GM12878 (cell line): ENCODE measurements at regions not wholly inside any gene's neighbourhood (a gene's known extent, or its start where the extent isn't known, plus 50 kb on each side); places are given as distances from the start of the nearest gene placed in this dataset.

Experiments
- ATAC-seq: fragments of 200-7000 bp; cut with Tn5 transposase; 3 replicates; pipeline ENCODE4 v1.9.1; 2020; ENCODE audit warnings: mild to moderate bottlenecking, moderate library complexity
- BruUV-seq: library from RNA; stranded (reverse); fragments of 400-500 nt; replicated peaks from 2 replicates; lab custom pipeline; 2021; lab: Mats Ljungman, UMichigan
- CTCF ChIA-PET: fragments of 300-600 bp; sonication (Branson Sonifier 250); formaldehyde crosslinking; extraction: SDS; loops from one replicate; lab custom pipeline; 2021; ENCODE audit warnings: inconsistent platforms; lab: Yijun Ruan, JAX
- POLR2A ChIA-PET: fragments of 350-600 bp; formaldehyde crosslinking; extraction: SDS; loops from one replicate; lab custom pipeline; 2021; ENCODE audit warnings: inconsistent platforms; lab: Charles Lee
- RAD21 ChIA-PET: fragments of 300-600 bp; sonication (Branson Sonifier 250); formaldehyde crosslinking; loops from one replicate; lab custom pipeline; 2023; ENCODE audit warnings: antibody characterized with exemption; ENCODE audit not compliant: unreplicated experiment; lab: Charles Lee
- SMC1A ChIA-PET: fragments of 300-600 bp; sonication (Branson Sonifier 250); formaldehyde crosslinking; loops from one replicate; lab custom pipeline; 2023; ENCODE audit not compliant: unreplicated experiment, uncharacterized antibody; lab: Charles Lee
- DNase-seq: peaks from one replicate; pipeline ENCODE4 v3.0.0-alpha.2; 2011; ENCODE audit warnings: low read depth, low spot score
- FAIRE-seq: peaks from 3 replicates; lab custom pipeline; 2011; peaks lifted over from hg19 to GRCh38; lab: Jason Lieb, UNC
- H2AFZ ChIP-seq: 2 replicates; pipeline ENCODE4 v1.6.0; 2011; ENCODE audit warnings: low read depth, low read length, control low read depth; ENCODE audit not compliant: control insufficient read depth
- H3K27ac ChIP-seq: 2 replicates; pipeline ENCODE4 v1.5.1; 2011; ENCODE audit warnings: control low read depth; ENCODE audit not compliant: control insufficient read depth, insufficient read depth
- H3K27me3 ChIP-seq, 2 experiments: replicated peaks in 1 of 2; 2 replicates each; pipeline versions ENCODE4 v1.6.0 to v1.6.1; 2011; ENCODE audit warnings: low read length in 1 of 2; ENCODE audit not compliant: control insufficient read depth in 2 of 2, insufficient read depth in 2 of 2
- H3K36me3 ChIP-seq, 2 experiments: 2 replicates each; pipeline ENCODE4 v1.5.1; 2011; ENCODE audit warnings: low read length in 1 of 2; ENCODE audit not compliant: control insufficient read depth in 2 of 2, insufficient read depth in 2 of 2
- H3K4me1 ChIP-seq: 2 replicates; pipeline ENCODE4 v1.6.1; 2011; ENCODE audit warnings: mild to moderate bottlenecking, low read length, moderate library complexity, mixed read lengths; ENCODE audit not compliant: control insufficient read depth, insufficient read depth
- H3K4me2 ChIP-seq: 2 replicates; pipeline ENCODE4 v1.6.0; 2011; ENCODE audit warnings: control low read depth; ENCODE audit not compliant: control insufficient read depth, insufficient read depth
- H3K4me3 ChIP-seq: fragments of 200-600 bp; sonication (generic); 2 replicates; pipeline ENCODE4 v1.5.1; 2016
- H3K79me2 ChIP-seq: 2 replicates; pipeline ENCODE4 v1.6.0; 2011; ENCODE audit warnings: low read length; ENCODE audit not compliant: control insufficient read depth, insufficient read depth
- H3K9ac ChIP-seq: 2 replicates; pipeline ENCODE4 v1.8.0; 2011; ENCODE audit warnings: low read length, control low read depth, mixed read lengths; ENCODE audit not compliant: control insufficient read depth, insufficient read depth
- H3K9me3 ChIP-seq: replicated peaks from 3 replicates; pipeline ENCODE4 v1.5.1; 2011; ENCODE audit warnings: mild to moderate bottlenecking, low read length; ENCODE audit not compliant: control insufficient read depth, insufficient read depth
- H4K20me1 ChIP-seq: 2 replicates; pipeline ENCODE4 v1.6.0; 2011; ENCODE audit not compliant: control insufficient read depth, insufficient read depth
- BCLAF1 ChIP-seq: fragments of 450-650 bp; IDR thresholded peaks from 2 replicates; pipeline ENCODE4 v1.6.1; 2017; ENCODE audit warnings: antibody characterized with exemption, mild to moderate bottlenecking, moderate library complexity
- CHD1 ChIP-seq: IDR thresholded peaks from 2 replicates; pipeline ENCODE4 v1.6.1; 2012; ENCODE audit warnings: low read depth, low read length, improper control_type of control experiment
- IKZF2 ChIP-seq, 2 experiments: fragments of 450-650 bp; IDR thresholded peaks; 2 replicates each; pipeline ENCODE4 v1.6.1; 2017; ENCODE audit warnings: mild to moderate bottlenecking in 2 of 2, moderate library complexity in 2 of 2
- MEF2A ChIP-seq: IDR thresholded peaks from 2 replicates; pipeline ENCODE4 v1.6.1; 2011; ENCODE audit warnings: low read depth, mild to moderate bottlenecking, low read length, moderate library complexity; ENCODE audit not compliant: insufficient read depth
- NKRF ChIP-seq: fragments of 450-650 bp; conservative IDR thresholded peaks from 2 replicates; pipeline ENCODE4 v1.6.1; 2017; ENCODE audit warnings: mild to moderate bottlenecking, moderate library complexity
- SMAD1 ChIP-seq: fragments of 450-650 bp; IDR thresholded peaks from 2 replicates; pipeline ENCODE4 v1.6.1; 2018; ENCODE audit warnings: mild to moderate bottlenecking, low read depth; ENCODE audit not compliant: partially characterized antibody
- WGBS: methylation state at CpG from one replicate; pipeline ENCODE4 v1.1.6; 2016; ENCODE audit warnings: low lambda C conversion rate; ENCODE audit not compliant: insufficient replicate concordance, insufficient coverage; ENCODE audit errors: missing lambda C conversion rate; 5-methylcytosine and 5-hydroxymethylcytosine counted together
- in situ Hi-C: fragments of 300-500 bp; cut with MboI; formaldehyde crosslinking; loops from 9 replicates; pipeline ENCODE4 v1.14.3; 2018; ENCODE audit warnings: mixed read lengths
- intact Hi-C: fragments of 100-400 bp; cut with micrococcal nuclease; formaldehyde crosslinking; loops from one replicate; pipeline ENCODE4 v1.14.2; 2022; ENCODE audit not compliant: unreplicated experiment

GRCh38 chr6:6980999-6981597 is 126.7 kb upstream of the RREB1 start:
- ChIA-PET SMC1A (interaction anchor here (1.4 kb wide), 1 partner anchor 30 kb away, joined by 3 read pairs; no protein-coding TSS in a partner anchor), POLR2A (interaction anchor here (0.5 kb wide), 1 partner anchor 79 kb away, joined by 4 read pairs; no protein-coding TSS in a partner anchor), RAD21 (no interaction called here), CTCF (no interaction called here)
- TF ChIP-seq MEF2A = no peak
- Histone ChIP-seq H3K4me3 (no peak overlapping the region), H3K27me3 (no peaks in the 10 kb centered on the region; a peak in 1 of 4 replicates), H3K27ac (no peak overlapping the region), H3K79me2 (no peaks in the 10 kb centered on the region), H3K4me1 (no peaks in the 10 kb centered on the region), H4K20me1 (no peaks in the 10 kb centered on the region), H3K4me2 (no peak overlapping the region), H3K9me3 (no peaks in the 10 kb centered on the region), H3K9ac (no peak overlapping the region), H3K36me3 (no peaks in the 10 kb centered on the region), H2AFZ (no peak overlapping the region)
- in situ Hi-C loops (no loop called here), intact Hi-C loops (no loop called here)
- DNase-seq = no peak
- FAIRE-seq = no peak
- WGBS = 52% methylated on average over 14 of the region's 14 CpGs
- no TSS peak for BruUV-seq
- ATAC-seq = no peak

- FAIRE-seq (no peak), DNase-seq (no peak), ATAC-seq (no peak)
- Histone ChIP-seq H3K9ac (no peak overlapping the region), H3K4me1 (no peaks in the 10 kb centered on the region), H4K20me1 (no peaks in the 10 kb centered on the region), H3K4me3 (no peak overlapping the region), H2AFZ (no peak overlapping the region), H3K9me3 (no peaks in the 10 kb centered on the region), H3K36me3 (no peaks in the 10 kb centered on the region), H3K27me3 (no peaks in the 10 kb centered on the region; a peak in 1 of 4 replicates), H3K27ac (no peak overlapping the region), H3K4me2 (no peak overlapping the region), H3K79me2 (no peaks in the 10 kb centered on the region)
- ChIA-PET SMC1A (interaction anchor here (1.4 kb wide), 1 partner anchor 31 kb away, joined by 3 read pairs; no protein-coding TSS in a partner anchor), RAD21 (no interaction called here), POLR2A (no interaction called here), CTCF (no interaction called here)
- no TSS peak for BruUV-seq
- intact Hi-C loops (no loop called here), in situ Hi-C loops (no loop called here)
- 26% methylated on average over 4 of the region's 4 CpGs for WGBS
- TF ChIP-seq NKRF (no peak), IKZF2 (IDR thresholded peaks at IDR 0.05) (no peak), SMAD1 (no peak), CHD1 (no peak), BCLAF1 (no peak)
Observed at GRCh38 chr6:6981681-6982322, 126.0 kb upstream of the RREB1 start.
